GM21447 (cell line): ENCODE measurements at regions not wholly inside any gene's neighbourhood (a gene's known extent, or its start where the extent isn't known, plus 50 kb on each side); places are given as distances from the start of the nearest gene placed in this dataset.

Experiments used
- ATAC-seq: cut with Tn5 transposase; IDR thresholded peaks from one replicate; pipeline ENCODE4 v1.9.1; 2021; ENCODE audit not compliant: unreplicated experiment

GRCh38 chr14:55929136-55929535 lies 189.1 kb upstream of the PELI2 start:
- no peak for ATAC-seq

DNA sequence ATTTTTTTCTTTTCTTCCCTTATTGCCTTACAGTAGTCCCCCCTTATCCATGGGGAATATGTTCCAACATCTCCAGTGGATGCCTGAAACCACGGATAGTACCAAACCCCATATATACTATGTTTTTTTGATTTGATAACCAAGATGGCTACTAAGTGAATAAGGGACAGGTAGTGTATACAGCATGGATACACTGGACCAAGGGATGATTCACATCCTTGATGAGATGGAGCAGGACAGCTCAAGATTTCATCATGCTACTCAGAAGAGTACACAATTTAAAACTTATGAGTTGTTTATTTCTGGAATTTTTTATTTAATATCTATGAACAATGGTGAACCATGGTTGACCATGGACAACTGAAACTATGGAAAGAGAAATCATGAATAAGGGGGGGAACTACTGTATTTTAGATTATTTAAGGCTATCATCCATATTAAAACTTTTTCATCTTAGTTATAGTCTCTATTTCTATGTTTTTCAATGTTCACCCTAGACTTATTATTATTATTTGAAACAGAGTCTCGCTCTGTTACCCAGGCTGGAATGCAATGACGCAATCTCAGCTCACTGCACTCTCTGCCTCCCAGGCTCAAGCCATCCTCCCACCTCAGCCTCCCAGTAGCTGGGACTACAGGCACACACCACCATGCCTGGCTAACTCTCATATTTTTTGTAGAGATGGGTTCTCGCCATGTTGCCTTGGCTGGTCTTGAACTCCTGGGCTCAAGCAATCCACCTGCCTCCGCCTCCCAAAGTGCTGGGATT lies 188.0 kb upstream of the PELI2 start:
- no peak for ATAC-seq

DNA sequence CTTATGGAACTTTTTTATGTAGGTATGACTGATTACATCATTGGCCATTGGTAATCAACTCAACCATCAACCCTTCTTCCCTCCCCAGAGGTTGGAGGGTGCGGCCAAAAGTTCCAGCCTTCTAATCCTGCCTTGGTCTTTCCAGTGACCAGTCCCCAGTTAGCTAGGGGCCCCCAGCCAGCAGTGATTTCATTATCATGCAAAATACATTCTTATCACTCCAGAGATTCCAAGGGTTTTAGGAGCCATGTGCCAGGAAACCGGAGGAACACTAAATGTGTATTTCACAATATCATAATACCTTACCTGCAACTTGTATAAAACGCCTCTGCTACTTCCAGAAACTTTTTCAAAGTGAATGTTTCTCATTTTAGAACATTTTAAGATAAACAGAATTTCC lies 181.5 kb upstream of the PELI2 start:
- ATAC-seq, result no peak

GRCh38 chr14:55938249-55938791 lies 179.9 kb upstream of the PELI2 start:
- ATAC-seq, result no peak

DNA sequence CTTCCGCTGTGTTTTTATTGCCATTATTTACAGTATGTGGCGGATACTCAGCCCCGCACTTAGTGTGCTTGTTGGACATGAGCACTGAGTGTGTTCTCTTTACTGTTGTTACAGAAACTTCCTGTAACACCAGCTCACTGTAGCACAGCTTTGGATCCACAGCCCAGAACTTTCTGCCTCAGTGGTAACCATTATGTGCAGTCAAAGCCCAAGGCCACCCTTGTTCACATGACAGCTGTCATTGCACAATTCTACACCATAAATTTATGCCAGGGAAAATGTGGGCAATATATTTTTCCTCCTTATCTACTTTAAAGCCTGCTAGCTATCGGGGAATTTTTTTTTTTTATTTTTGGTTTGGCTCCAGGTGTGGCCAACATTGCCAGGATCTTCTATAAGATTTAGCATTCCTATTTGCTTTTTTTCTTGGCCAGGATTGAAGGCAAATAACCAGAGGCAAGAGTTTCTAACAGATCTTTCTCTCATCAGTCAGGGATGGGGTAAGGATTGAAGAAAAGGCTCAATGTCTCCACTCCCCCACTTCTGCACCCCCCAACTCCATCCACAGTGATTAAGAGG lies 176.0 kb upstream of the PELI2 start:
- ATAC-seq, result no peak

GRCh38 chr14:55942826-55943225 lies 175.4 kb upstream of the PELI2 start:
- no peak for ATAC-seq

DNA sequence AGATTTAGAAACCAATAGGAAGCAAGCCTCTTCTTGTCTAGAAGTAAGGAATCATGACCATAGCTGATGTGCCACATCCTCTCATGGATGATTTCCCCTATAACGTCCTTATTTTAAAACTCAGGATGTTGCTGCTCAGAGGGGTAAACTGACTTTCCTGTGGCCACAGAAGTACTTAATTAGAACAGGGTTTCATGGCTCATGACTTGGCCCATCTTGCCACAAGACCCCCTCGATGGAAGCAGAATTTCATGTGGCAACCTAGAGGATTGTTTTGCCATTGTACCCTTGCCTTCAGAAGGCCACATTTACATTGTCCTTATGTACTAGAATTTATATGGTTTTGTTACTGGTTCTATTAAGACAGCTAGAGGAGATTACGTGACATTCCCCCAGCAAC lies 173.5 kb upstream of the PELI2 start:
- no peak for ATAC-seq

- no peak for ATAC-seq
Observed at GRCh38 chr14:55946231-55946630, 172.0 kb upstream of the PELI2 start.

GRCh38 chr14:55948399-55948798 lies 169.8 kb upstream of the PELI2 start:
- ATAC-seq, result no peak

- ATAC-seq, result no peak
Observed at GRCh38 chr14:55949708-55950107, 168.5 kb upstream of the PELI2 start.

GRCh38 chr14:55950135-55950534 lies 168.1 kb upstream of the PELI2 start:
- ATAC-seq, result no peak

- no peak for ATAC-seq
Observed at GRCh38 chr14:55951341-55952206, 166.6 kb upstream of the PELI2 start.

GRCh38 chr14:55954108-55954507 lies 164.1 kb upstream of the PELI2 start:
- no peak for ATAC-seq

DNA sequence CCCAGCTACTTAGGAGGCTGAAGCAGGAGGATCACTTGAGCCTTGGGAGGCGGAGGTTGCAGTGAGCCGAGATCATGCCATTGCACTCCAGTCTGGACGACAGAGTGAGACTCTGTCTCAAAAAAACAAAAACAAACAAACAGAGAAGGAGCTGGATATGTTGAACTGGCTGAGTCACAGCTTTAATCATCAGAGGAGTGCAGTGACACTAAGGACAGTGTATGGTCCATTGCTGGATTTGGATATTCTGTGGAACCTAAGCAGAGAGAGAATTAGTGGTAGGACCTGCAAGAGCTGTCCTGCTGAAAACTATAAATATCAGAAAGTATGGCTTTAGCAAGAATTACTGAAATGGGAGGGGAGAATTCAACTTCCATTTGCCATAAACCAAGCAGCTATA lies 163.0 kb upstream of the PELI2 start:
- ATAC-seq, result no peak

DNA sequence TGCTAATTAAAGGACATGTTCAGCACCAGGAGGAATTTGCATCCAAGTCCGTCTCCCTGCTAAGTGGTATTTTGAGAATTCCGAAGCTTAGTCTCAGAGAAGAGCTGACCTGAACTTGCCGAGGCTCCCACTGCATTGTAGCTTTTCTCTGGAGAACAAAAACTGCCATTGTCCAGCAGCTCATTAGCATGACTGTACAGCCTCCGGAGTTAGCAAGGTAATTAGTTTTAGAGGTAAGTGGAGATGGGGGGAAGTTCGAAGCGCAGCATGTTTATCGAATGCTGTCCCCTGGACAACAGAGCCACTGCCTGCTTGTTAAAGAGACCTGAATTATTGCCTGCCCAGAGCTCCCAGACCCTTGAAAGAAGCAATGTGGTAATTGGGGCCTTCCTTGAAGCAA lies 160.3 kb upstream of the PELI2 start:
- no peak for ATAC-seq

DNA sequence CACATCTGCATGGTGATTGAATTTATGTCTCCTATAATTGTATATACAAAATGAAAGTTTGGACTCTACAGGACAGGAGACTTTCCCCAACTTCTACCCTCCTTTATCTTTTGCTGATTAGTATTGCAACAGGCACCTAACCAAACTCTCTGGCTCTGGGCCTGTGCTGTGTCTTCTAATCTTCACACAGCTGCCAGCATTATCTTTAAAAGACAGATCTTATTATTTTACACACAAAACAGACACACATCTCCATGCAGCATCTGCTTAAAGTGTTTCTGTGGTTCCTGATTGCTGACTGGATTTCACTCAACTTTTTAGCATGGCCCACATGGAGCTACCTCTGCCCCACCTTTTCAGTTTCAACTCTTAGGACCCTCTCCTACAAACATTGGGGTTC lies 154.9 kb upstream of the PELI2 start:
- ATAC-seq, result no peak

DNA sequence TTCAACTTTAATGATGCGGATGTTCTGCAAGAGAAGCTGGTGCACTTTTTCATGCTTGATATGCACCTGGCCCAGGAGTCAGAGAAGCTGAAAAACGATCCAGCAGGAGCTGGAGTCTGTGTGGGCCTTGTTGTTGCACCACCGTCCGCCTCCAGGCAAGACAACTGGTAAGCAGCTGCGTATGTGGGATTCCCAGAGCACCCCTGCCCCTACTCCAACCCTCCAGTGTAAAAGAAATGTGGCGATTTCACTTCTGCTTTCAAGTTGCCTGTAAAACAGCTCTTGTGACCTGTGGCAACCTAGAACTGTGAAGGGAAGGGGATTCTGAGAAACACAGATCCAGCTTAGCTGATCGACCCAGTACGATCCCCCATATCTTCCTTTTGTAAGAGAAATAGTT lies 154.1 kb upstream of the PELI2 start:
- no peak for ATAC-seq

DNA sequence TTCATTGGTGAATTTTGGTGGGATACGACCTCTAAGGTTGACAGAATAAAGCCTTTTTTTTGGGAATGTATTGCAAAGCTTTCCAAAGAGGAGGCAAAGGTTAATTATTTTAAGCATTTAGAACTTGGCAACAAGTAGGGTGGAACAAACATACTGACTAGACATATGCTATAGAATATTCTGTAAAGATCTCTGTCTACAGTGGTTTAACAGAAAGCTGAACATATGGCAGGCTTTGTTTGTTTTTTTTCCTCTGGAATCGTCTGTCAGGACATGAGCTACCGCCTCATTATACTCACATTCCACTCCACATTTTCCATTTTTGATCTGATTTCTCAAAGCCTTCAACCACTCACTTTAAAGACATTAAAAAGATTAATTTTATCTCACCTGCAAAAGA lies 153.4 kb upstream of the PELI2 start:
- ATAC-seq, result no peak

DNA sequence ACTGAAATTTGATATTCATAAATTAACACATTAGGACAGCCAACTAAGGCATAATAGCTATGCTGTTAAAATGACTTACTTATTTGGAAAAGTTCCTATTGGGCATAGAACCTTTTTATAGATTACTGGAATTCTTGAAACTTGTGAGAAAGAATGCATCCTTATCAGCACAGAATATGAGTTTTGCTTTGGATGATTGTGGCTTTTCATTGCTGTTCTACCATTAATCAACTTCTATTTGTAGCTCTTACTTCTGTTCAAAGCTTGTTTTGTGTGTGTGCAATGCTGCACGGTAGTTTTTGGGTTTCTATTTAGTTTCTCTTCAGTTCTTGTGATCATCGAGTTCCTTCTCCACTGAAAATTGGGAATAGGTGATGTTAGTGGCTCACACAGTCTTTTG lies 152.4 kb upstream of the PELI2 start:
- no peak for ATAC-seq

GRCh38 chr14:55968741-55969140 lies 149.5 kb upstream of the PELI2 start:
- ATAC-seq, result no peak

GRCh38 chr14:55973285-55973800 lies 144.9 kb upstream of the PELI2 start:
- no peak for ATAC-seq
